SK-N-SH (cell line): ENCODE measurements at regions not wholly inside any gene's neighbourhood (a gene's known extent, or its start where the extent isn't known, plus 50 kb on each side); places are given as distances from the start of the nearest gene placed in this dataset.

Experiments
- CTCF ChIA-PET: fragments of 300-600, 350-600 bp; formaldehyde crosslinking; extraction: SDS; loops from one replicate; lab custom pipeline; 2021; lab: Yijun Ruan, JAX
- POLR2A ChIA-PET: fragments of 350-600 bp; sonication (Branson Sonifier 250); formaldehyde crosslinking; extraction: SDS; loops from one replicate; lab custom pipeline; 2020; ENCODE audit warnings: antibody characterized with exemption, inconsistent platforms; lab: Yijun Ruan, JAX
- DNase-seq: peaks from one replicate; pipeline ENCODE4 v3.0.0; 2012
- H2AFZ ChIP-seq: fragments of 200-600 bp; sonication (generic); 2 replicates; pipeline ENCODE4 v1.8.1; 2016; ENCODE audit warnings: antibody characterized with exemption, mild to moderate bottlenecking, low read depth
- H3F3A ChIP-seq: fragments of 200-600 bp; sonication (generic); replicated peaks from 2 replicates; pipeline ENCODE3; 2016; ENCODE audit warnings: antibody characterized with exemption, mild to moderate bottlenecking; ENCODE audit not compliant: insufficient read depth
- H3K27ac ChIP-seq, 2 experiments: fragments of 200-500 bp in 1 of 2; fragments of 200-600 bp in 1 of 2; sonication (Bioruptor generic) in 1 of 2; sonication (generic), shearing (Covaris generic) in 1 of 2; 2 replicates each; pipeline versions ENCODE4 v1.5.1 to v1.6.1; 2014 to 2016; ENCODE audit warnings: low read depth in 2 of 2, inconsistent platforms in 1 of 2, low read length in 1 of 2, mild to moderate bottlenecking in 1 of 2, mixed read lengths in 1 of 2
- H3K27me3 ChIP-seq: fragments of 200-600 bp; sonication (generic), shearing (Covaris generic); 2 replicates; pipeline ENCODE4 v1.6.1; 2016; ENCODE audit warnings: mixed run types; ENCODE audit not compliant: insufficient read depth
- H3K36me3 ChIP-seq, 2 experiments: fragments of 200-500 bp in 1 of 2; fragments of 200-600 bp in 1 of 2; sonication (Bioruptor generic) in 1 of 2; sonication (generic) in 1 of 2; replicated peaks in 1 of 2; 2 replicates each; pipeline versions ENCODE3 to v1.5.1; 2014 to 2016; ENCODE audit warnings: low read length in 1 of 2, mild to moderate bottlenecking in 1 of 2; ENCODE audit not compliant: insufficient read depth in 2 of 2, control insufficient read depth in 1 of 2
- H3K4me1 ChIP-seq, 2 experiments: fragments of 200-500 bp in 1 of 2; fragments of 200-600 bp in 1 of 2; sonication (Bioruptor generic) in 1 of 2; sonication (generic), shearing (Covaris generic) in 1 of 2; 2 replicates each; pipeline versions ENCODE4 v1.5.1 to v1.6.1; 2014 to 2016; ENCODE audit warnings: low read depth in 1 of 2, low read length in 1 of 2, mixed run types in 1 of 2; ENCODE audit not compliant: insufficient read depth in 2 of 2, control insufficient read depth in 1 of 2
- H3K4me2 ChIP-seq: fragments of 200-600 bp; sonication (generic), shearing (Covaris generic); 2 replicates; pipeline ENCODE4 v1.6.1; 2017; ENCODE audit warnings: mixed run types
- H3K4me3 ChIP-seq, 2 experiments: fragments of 200-500 bp in 1 of 2; fragments of 200-600 bp in 1 of 2; sonication (Bioruptor generic) in 1 of 2; sonication (generic), shearing (Covaris generic) in 1 of 2; 2 replicates each; pipeline versions ENCODE4 v1.5.1 to v1.8.1; 2014 to 2016; ENCODE audit warnings: low read depth in 2 of 2, inconsistent platforms in 1 of 2, low read length in 1 of 2, mild to moderate bottlenecking in 1 of 2, mixed read lengths in 1 of 2, moderate library complexity in 1 of 2
- H3K79me2 ChIP-seq: fragments of 200-600 bp; sonication (generic); 2 replicates; pipeline ENCODE4 v1.8.1; 2017; ENCODE audit warnings: mild to moderate bottlenecking; ENCODE audit not compliant: insufficient read depth
- H3K9ac ChIP-seq: fragments of 200-600 bp; sonication (generic); 2 replicates; pipeline ENCODE4 v1.6.1; 2017; ENCODE audit warnings: mixed run types
- H3K9me2 ChIP-seq: fragments of 200-600 bp; sonication (generic); 2 replicates; pipeline ENCODE4 v1.6.1; 2017; ENCODE audit warnings: mixed run types
- H3K9me3 ChIP-seq: fragments of 200-600 bp; sonication (generic); 2 replicates; pipeline ENCODE4 v1.6.1; 2017; ENCODE audit warnings: mixed run types, mild to moderate bottlenecking, moderate library complexity
- H4K20me1 ChIP-seq: fragments of 200-600 bp; sonication (generic); 2 replicates; pipeline ENCODE4 v1.6.1; 2017; ENCODE audit warnings: mild to moderate bottlenecking, mixed run types; ENCODE audit not compliant: insufficient read depth
- ELF1 ChIP-seq: IDR thresholded peaks from 2 replicates; pipeline ENCODE4 v1.4.0; 2012
- EP300 ChIP-seq, 2 experiments: IDR thresholded peaks; 2 replicates each; pipeline versions ENCODE4 v1.4.0 to v1.6.1; 2012; ENCODE audit warnings: borderline replicate concordance in 1 of 2, low read depth in 1 of 2, low read length in 1 of 2
- EZH2phosphoT487 ChIP-seq: fragments of 200-600 bp; sonication (generic); IDR thresholded peaks from 2 replicates; pipeline ENCODE4 v1.6.1; 2017; ENCODE audit warnings: low read depth, mixed run types, mild to moderate bottlenecking, antibody characterized with exemption, moderate library complexity, borderline replicate concordance
- FOSL2 ChIP-seq: IDR thresholded peaks from 2 replicates; pipeline ENCODE4 v1.4.0; 2012; ENCODE audit warnings: low read depth, mild to moderate bottlenecking, moderate library complexity, borderline replicate concordance
- FOXJ3 ChIP-seq: sonication (generic); formaldehyde crosslinking; IDR thresholded peaks from 2 replicates; pipeline ENCODE4 v1.5.1; 2020; ENCODE audit warnings: mild to moderate bottlenecking, missing genetic modification reagents
- FOXM1 ChIP-seq: IDR thresholded peaks from 2 replicates; pipeline ENCODE4 v1.4.0; 2012; ENCODE audit warnings: low read depth, mild to moderate bottlenecking
- NFIC ChIP-seq: IDR thresholded peaks from 2 replicates; pipeline ENCODE4 v1.4.0; 2012; ENCODE audit warnings: borderline replicate concordance
- NRF1 ChIP-seq: IDR thresholded peaks from 2 replicates; pipeline ENCODE4 v1.6.1; 2012; ENCODE audit warnings: low read depth, mild to moderate bottlenecking, low read length
- POLR2AphosphoS5 ChIP-seq: IDR thresholded peaks from 2 replicates; pipeline ENCODE4 v1.6.1; 2012; ENCODE audit warnings: low read depth, low read length
- RAD21 ChIP-seq: IDR thresholded peaks from 2 replicates; pipeline ENCODE4 v1.6.1; 2012; ENCODE audit warnings: mild to moderate bottlenecking, low read length
- RCOR1 ChIP-seq: fragments of 150-350 bp; IDR thresholded peaks from 2 replicates; pipeline ENCODE4 v1.6.1; 2017; ENCODE audit warnings: antibody characterized with exemption, low read length
- RFX5 ChIP-seq: IDR thresholded peaks from 2 replicates; pipeline ENCODE4 v1.6.1; 2012; ENCODE audit warnings: mild to moderate bottlenecking, improper control_type of control experiment, low read length
- SIN3A ChIP-seq: IDR thresholded peaks from 2 replicates; pipeline ENCODE4 v1.6.1; 2012; ENCODE audit warnings: low read depth, mild to moderate bottlenecking, low read length, moderate library complexity, borderline replicate concordance
- SMC3 ChIP-seq: IDR thresholded peaks from 2 replicates; pipeline ENCODE4 v1.6.1; 2012; ENCODE audit warnings: low read depth, low read length, improper control_type of control experiment
- TCF12 ChIP-seq: IDR thresholded peaks from 2 replicates; pipeline ENCODE4 v1.4.0; 2012
- WGBS: methylation state at CpG from one replicate; pipeline ENCODE4 v1.1.6; 2017; ENCODE audit warnings: low lambda C conversion rate; 5-methylcytosine and 5-hydroxymethylcytosine counted together
- TF ChIP-seq, protein P1 (sequence below): IDR thresholded peaks from 2 replicates; pipeline ENCODE4 v1.4.0; 2012; ENCODE audit warnings: low read depth, borderline replicate concordance
- TF ChIP-seq, protein P2 (sequence below): IDR thresholded peaks from 2 replicates; pipeline ENCODE4 v1.4.0; 2012; ENCODE audit warnings: low read depth, borderline replicate concordance
- TF ChIP-seq, protein P3 (sequence below): IDR thresholded peaks from 2 replicates; pipeline ENCODE4 v1.6.1; 2012; ENCODE audit warnings: mild to moderate bottlenecking, low read depth, low read length, moderate library complexity

DNA sequence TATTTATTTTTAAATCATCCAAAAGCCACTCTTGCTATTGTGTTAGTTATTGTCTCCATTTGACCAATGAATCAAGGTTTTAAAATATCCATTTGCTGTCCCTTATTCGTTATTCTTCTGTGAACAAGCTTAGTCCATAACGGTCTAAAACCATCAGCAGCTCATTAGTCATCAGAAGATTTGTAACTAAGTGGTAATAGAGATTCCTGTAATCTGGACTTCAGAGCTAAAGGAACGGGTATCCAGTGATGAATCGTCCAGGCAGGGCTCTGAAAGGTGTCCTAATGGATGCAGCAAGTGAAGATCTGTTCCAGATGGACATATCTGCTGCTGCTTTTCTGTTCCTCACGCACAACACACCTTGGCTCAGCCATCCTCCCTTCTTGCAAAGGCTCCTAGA is 362.7 kb upstream of the CFAP20DC start (continued):
- TF ChIP-seq, protein P1, sequence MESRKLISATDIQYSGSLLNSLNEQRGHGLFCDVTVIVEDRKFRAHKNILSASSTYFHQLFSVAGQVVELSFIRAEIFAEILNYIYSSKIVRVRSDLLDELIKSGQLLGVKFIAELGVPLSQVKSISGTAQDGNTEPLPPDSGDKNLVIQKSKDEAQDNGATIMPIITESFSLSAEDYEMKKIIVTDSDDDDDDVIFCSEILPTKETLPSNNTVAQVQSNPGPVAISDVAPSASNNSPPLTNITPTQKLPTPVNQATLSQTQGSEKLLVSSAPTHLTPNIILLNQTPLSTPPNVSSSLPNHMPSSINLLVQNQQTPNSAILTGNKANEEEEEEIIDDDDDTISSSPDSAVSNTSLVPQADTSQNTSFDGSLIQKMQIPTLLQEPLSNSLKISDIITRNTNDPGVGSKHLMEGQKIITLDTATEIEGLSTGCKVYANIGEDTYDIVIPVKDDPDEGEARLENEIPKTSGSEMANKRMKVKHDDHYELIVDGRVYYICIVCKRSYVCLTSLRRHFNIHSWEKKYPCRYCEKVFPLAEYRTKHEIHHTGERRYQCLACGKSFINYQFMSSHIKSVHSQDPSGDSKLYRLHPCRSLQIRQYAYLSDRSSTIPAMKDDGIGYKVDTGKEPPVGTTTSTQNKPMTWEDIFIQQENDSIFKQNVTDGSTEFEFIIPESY: no peak
- TF ChIP-seq FOXM1: no peak
- no peak for TF ChIP-seq NRF1
- TF ChIP-seq NFIC: no peak

DNA sequence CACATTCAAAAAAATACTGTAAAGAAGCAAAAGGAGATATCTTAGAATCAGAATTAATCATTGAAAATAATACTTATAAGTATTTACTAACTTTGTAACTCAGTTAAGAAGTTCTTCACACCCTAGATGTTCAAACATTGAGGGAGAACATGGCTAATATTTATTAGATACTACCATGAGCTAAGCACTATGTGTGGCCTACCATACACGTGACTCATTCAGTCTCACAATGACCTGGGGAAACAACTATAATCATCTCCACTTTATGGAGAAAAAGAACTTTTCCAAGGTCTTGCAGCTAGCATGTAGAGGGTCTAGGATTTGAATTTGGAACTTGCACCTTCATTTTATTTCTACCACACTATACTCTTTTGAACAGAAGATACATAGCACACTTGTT is 361.9 kb upstream of the CFAP20DC start:
- Histone ChIP-seq H3K4me2 (no peak overlapping the region), H3K9ac (no peak overlapping the region), H3F3A (no peaks in the 10 kb centered on the region), H3K4me3 (no peak overlapping the region), H3K27me3 (no peaks in the 10 kb centered on the region), H3K4me1 (no peaks in the 10 kb centered on the region), H2AFZ (no peak overlapping the region), H4K20me1 (no peaks in the 10 kb centered on the region), H3K27ac (no peak overlapping the region), H3K79me2 (no peaks in the 10 kb centered on the region), H3K36me3 (no peaks in the 10 kb centered on the region), H3K9me2 (no peaks in the 10 kb centered on the region), H3K9me3 (no peaks in the 10 kb centered on the region)
- CTCF ChIA-PET: interaction anchor here (0.6 kb wide), 1 partner anchor 10 kb away, joined by 3 read pairs; no protein-coding TSS in a partner anchor
- no peak for DNase-seq
- WGBS: 47% methylated on average over 1 of the region's 1 CpG
- TF ChIP-seq FOSL2: no peak
- no peak for TF ChIP-seq EZH2phosphoT487
- TF ChIP-seq RAD21: no peak
- TF ChIP-seq SMC3: no peak
- TF ChIP-seq EP300 (IDR thresholded peaks at IDR 0.05; ENCODE audit: borderline replicate concordance in 1 of 2, low read depth in 1 of 2, low read length in 1 of 2): no peak
- no peak for TF ChIP-seq SIN3A
- TF ChIP-seq, protein P2, sequence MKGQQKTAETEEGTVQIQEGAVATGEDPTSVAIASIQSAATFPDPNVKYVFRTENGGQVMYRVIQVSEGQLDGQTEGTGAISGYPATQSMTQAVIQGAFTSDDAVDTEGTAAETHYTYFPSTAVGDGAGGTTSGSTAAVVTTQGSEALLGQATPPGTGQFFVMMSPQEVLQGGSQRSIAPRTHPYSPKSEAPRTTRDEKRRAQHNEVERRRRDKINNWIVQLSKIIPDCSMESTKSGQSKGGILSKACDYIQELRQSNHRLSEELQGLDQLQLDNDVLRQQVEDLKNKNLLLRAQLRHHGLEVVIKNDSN: no peak
- TF ChIP-seq RCOR1: no peak
- TF ChIP-seq POLR2AphosphoS5: no peak
- no peak for TF ChIP-seq NFIC
- TF ChIP-seq, protein P3, sequence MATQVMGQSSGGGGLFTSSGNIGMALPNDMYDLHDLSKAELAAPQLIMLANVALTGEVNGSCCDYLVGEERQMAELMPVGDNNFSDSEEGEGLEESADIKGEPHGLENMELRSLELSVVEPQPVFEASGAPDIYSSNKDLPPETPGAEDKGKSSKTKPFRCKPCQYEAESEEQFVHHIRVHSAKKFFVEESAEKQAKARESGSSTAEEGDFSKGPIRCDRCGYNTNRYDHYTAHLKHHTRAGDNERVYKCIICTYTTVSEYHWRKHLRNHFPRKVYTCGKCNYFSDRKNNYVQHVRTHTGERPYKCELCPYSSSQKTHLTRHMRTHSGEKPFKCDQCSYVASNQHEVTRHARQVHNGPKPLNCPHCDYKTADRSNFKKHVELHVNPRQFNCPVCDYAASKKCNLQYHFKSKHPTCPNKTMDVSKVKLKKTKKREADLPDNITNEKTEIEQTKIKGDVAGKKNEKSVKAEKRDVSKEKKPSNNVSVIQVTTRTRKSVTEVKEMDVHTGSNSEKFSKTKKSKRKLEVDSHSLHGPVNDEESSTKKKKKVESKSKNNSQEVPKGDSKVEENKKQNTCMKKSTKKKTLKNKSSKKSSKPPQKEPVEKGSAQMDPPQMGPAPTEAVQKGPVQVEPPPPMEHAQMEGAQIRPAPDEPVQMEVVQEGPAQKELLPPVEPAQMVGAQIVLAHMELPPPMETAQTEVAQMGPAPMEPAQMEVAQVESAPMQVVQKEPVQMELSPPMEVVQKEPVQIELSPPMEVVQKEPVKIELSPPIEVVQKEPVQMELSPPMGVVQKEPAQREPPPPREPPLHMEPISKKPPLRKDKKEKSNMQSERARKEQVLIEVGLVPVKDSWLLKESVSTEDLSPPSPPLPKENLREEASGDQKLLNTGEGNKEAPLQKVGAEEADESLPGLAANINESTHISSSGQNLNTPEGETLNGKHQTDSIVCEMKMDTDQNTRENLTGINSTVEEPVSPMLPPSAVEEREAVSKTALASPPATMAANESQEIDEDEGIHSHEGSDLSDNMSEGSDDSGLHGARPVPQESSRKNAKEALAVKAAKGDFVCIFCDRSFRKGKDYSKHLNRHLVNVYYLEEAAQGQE: no peak
- TF ChIP-seq RFX5: no peak
- TF ChIP-seq TCF12: no peak
- TF ChIP-seq FOXM1: no peak
- TF ChIP-seq ELF1: no peak
- TF ChIP-seq FOXJ3 (CRISPR knock-in tag): no peak
- POLR2A ChIA-PET: no interaction called here
